ENCODE measurements at regions not wholly inside any gene's neighbourhood (a gene's known extent, or its start where the extent isn't known, plus 50 kb on each side); places are given as distances from the start of the nearest gene placed in this dataset.
"Not testable (repeated sequence)": the region's sequence is repeated elsewhere in the genome, so short reads cannot be mapped to it uniquely, and the experiment has no call there.

GRCh38 chr12:68387338-68387737 lies 55.2 kb upstream of the MDM1 start:
- no peak for DNase-seq (ENCODE audit: low read depth in 2 of 2)

GRCh38 chr12:68389305-68389704 lies 57.1 kb upstream of the MDM1 start:
- DNase-seq (ENCODE audit: low read depth in 2 of 2), result no peak

DNA sequence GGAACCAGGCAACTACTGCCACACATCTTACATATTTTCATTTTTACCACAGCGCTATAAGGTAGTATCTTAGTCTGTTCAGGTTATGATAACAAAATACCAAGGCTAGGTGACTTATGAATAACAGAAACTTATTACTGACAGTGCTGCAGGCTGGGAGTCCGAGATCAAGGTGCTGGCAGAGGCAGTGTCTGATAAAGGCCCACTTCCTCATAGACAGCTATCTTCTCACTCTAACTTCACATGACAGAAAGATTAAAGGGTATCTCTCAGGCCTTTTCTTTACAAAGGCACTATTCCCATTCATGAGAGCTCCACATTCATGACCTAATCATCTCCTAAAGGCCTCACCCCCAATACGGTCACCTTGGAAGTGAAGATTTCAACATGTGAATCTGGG lies 59.8 kb upstream of the MDM1 start:
- no peak for DNase-seq (ENCODE audit: low read depth in 2 of 2)

- no peak for DNase-seq (ENCODE audit: low read depth in 2 of 2)
Measured at GRCh38 chr12:68392376-68392775, 60.2 kb upstream of the MDM1 start.

DNA sequence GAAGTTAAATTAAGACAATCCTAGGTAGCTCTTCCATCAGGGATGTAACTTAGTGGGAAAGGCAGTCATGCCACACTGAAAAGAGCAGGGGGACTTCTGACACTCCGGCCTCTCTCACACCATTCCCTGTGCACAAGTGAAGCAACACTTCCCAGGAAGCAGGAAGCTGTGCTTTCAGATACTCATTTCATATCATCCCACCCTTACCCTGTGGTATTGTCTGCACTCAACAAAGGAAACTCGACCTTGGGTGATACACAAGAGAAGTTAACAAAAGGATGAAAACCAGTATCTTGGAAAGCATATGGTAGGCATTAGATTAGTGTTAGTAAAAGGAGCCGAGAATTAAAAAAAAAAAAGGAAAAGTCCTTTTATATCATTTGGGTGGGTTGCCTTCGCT lies 61.3 kb upstream of the MDM1 start:
- no peak for DNase-seq (ENCODE audit: low read depth in 2 of 2)

DNA sequence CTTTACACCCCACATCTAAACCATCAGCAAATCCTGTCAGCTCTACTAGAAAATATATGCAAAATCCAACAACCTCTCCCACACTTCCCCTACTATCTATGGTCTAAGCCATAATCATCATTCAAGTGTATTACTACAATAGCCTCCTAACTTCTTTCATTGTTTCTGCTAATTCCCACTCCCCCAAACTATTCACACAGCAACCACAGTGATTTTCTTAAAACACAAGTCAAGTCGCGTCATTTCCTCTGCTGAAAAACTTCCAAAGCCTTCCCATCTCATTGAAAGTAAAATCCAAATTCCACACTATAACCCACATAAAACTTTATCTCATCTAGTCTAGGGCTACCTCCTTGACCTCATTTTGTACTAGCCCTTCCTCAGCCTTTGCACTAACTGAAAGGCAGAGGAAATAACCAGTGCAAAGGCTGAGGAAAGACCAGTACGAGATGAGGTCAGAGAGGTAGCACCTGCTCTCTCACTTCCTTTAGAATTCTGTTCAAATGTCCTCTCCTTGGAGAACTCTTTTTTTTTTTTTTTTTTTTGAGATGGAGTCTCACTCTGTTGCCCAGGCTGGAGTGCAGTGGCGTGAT lies 65.5 kb upstream of the MDM1 start:
- no peak for DNase-seq (ENCODE audit: low read depth in 2 of 2)

DNA sequence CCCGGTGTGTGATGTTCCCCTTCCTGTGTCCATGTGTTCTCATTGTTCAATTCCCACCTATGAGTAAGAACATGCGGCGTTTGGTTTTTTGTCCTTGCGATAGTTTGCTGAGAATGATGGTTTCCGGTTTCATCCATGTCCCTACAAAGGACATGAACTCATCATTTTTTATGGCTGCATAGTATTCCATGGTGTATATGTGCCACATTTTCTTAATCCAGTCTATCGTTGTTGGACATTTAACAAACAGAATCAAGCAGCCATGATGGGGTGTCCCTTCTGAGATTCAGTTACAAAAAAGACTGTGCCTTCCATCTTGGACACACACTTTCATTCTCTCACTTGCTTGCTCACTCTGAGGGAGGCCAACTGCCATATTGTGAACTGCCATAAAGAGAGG lies 66.5 kb upstream of the MDM1 start:
- DNase-seq (ENCODE audit: low read depth in 2 of 2), result not testable (repeated sequence)

- no peak for DNase-seq (ENCODE audit: low read depth in 2 of 2)
Measured at GRCh38 chr12:68400226-68400829, 68.2 kb upstream of the MDM1 start.

- DNase-seq (ENCODE audit: low read depth in 2 of 2), result no peak
Measured at GRCh38 chr12:68402422-68402821, 70.3 kb upstream of the MDM1 start.

DNA sequence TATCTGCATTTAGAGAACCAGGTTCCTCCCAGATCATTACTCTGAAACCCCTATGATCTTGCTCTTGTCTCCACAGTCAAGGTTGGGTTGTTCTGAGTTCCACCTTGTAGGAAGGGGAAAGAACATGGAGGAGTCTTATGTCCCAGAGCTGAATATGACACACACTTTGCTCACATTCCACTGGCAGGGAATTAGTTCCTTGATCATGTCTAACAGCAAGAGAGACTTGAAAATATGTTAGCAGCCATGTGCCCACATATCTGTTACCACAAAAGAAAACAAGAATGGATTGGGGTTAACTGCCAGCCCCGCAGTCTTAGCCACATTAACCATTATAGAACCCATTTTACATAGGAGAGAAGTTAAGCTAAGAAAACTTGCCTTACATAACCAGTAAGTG lies 71.1 kb upstream of the MDM1 start:
- DNase-seq (ENCODE audit: low read depth in 2 of 2), result no peak

DNA sequence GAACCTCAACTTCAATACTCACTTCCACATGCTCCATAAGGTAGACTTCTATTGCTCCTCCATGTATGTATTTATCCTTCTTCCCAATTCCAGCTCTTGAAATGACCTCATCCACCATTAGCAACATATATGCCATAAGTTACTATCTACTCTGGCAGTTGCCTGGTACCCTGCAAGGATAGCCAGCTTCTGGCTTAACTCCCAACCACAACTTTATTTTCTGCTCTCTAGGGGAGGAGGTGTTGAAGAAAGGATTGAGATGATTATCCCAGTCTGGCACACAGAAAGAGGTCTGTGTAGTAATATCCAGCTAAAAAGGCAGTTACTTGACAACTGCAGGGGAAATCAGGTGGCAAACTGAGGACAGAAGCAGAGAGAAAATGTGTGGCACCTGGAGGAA lies 71.5 kb upstream of the MDM1 start:
- DNase-seq (ENCODE audit: low read depth in 2 of 2), result no peak

DNA sequence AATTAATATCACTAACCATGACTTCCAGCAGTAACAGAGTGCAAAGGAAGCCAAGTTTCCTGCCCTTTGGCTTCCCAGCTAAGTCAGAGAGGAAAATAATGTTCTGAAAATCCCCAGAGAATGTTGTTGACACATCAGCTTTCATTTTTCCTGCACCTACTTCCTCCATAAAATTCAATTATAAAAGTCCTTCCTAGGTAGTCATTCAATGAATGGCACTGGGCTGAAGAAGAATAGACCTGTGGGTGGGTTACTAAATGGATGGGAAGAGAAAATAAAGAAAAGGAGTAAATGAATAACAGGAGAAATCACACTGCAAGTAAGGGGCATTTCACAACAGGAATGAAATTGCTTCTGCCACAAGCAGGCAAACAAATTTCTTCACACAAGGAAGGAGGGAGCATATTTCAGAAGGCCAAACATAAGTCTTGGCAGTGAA lies 73.2 kb upstream of the MDM1 start:
- no peak for DNase-seq (ENCODE audit: low read depth in 2 of 2)

- DNase-seq (ENCODE audit: low read depth in 2 of 2), result no peak
Measured at GRCh38 chr12:68406134-68406576, 74.0 kb upstream of the MDM1 start.

GRCh38 chr12:68406911-68407310 lies 74.7 kb upstream of the MDM1 start:
- DNase-seq (ENCODE audit: low read depth in 2 of 2), result no peak

GRCh38 chr12:68410018-68410660 lies 78.0 kb upstream of the MDM1 start:
- DNase-seq (ENCODE audit: low read depth in 2 of 2), result no peak

- DNase-seq (ENCODE audit: low read depth in 2 of 2), result no peak
Measured at GRCh38 chr12:68411371-68411770, 79.2 kb upstream of the MDM1 start.

DNA sequence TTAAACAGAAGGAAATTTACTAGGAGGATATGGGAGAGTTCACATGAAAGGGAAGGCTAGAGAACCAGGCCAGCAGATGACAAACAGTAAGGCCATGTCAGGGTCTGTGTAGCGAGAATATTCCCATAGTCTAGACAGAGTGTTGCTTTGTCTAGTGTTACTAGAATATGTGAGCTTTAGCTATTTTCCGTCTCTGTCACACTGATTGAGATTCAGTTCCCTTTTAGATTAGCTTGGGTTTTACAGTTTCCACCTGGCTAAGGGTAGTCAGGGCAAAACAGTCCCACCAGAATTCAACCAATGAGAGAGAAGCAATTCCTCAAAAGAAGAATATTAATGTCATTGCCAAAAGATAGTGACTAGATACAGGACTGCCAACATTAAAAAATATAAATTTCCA lies 82.8 kb upstream of the MDM1 start:
- no peak for DNase-seq (ENCODE audit: low read depth in 2 of 2)

DNA sequence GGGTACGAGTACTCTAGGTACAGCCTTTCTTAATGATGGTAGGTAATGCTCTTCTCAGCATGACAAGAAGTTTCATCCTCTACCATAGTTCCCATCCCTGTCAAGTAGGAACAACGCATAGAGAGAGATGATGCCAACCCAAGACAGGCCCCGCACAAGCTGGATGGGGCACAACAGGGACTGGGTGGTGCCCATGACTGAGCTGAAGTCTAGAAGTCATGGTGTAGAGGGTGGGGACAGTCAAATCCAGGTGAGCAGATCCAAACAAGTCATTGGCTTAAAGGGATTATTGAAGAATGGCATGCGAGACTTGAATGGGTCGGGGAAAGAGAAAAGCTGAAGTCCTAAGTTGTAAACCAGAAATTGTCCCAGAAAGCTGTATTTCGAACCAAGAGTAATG lies 84.2 kb upstream of the MDM1 start:
- DNase-seq (ENCODE audit: low read depth in 2 of 2), result no peak

DNA sequence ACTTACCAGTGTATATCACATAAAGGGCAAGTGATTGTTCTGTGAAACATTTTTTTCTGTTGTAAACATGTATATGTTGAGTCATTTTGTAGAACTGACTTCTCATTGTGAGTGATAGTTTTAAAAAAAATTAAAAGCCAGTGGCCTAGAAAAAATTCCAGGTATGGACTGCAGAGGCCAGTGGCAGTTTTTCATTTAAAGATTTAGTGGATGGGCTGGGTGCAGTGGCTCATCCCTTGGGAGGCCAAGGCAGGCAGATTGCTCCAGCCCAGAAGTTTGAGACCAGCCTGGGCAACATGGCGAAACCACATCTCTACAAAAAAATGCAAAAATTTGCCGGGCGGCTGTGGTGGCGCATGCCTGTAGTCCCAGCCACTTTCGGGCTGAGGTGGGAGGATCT lies 84.7 kb upstream of the MDM1 start:
- DNase-seq (ENCODE audit: low read depth in 2 of 2), result no peak

DNA sequence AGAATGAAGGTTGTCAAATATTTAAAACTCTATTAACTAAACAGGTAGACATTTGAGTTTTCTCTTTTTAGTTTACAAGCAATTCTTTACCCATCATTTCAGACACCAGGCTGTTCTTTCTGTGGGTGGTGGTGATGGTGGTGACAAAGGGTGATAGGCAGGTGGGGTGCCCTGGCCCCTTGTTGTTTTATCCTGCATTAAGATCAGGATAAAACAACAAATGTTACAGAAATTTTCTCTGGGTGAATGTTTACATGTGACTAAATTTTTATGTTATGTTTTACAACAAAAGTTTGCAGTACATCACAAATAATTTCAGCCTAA lies 85.9 kb upstream of the MDM1 start:
- no peak for DNase-seq (ENCODE audit: low read depth in 2 of 2)

DNA sequence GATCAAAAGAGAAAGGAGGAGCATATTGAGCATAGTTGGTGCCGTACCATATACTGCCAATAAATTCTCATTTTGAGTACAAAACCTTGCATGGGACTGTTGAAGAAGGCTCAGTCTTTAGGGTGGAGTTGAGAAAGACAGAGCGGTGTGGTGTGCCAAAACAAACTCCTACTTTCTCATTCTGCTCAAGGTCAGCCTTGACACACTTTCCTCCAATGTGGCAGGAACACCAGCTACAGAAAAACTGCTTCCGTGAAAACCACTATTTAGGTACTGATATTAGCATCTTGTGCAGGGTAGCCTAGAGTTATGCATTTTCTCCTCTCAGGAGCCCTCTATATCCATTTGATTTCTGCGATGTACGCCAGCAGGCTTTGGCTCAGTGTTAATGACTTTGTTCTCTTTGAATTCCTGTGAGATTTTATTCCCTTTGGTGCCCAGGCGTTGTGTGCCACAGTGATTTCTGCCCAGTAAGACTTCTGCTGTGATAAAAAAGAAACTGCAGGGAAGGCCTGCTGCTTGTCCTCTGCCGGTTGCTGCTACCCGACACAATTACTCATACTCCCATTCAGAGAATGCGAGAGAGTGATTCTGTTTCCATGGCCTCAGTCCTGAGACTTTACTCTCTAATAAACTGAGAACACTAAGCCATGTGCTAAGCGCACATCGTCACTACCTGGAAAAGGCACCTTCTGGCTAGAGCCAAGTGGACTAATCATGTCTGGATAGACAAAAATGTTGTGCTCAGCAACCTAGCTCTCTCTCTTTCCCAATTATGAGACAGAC lies 88.3 kb upstream of the MDM1 start:
- no peak for DNase-seq (ENCODE audit: low read depth in 2 of 2)

DNA sequence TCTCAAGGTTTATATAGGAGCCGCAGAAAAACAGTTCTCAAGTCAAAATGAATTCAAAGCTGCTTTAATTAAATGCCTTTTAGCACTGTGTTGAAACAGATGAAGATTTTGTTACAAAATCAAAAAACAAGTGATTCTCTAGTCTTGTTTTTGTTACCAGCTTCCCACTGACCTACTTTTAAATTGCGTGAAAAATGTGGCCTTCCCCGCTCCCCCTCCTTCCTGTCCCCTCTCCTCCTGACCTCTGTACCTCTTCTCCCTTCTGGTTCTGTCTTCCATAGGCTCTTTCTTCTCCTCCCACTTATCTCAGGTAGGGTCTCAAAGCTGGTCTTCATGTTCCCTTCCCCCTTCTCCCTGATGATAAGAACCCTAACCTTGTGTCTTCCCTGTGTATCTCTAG lies 90.0 kb upstream of the MDM1 start:
- no peak for DNase-seq (ENCODE audit: low read depth in 2 of 2)
